ENCODE measurements at regions not wholly inside any gene's neighbourhood (a gene's known extent, or its start where the extent isn't known, plus 50 kb on each side); places are given as distances from the start of the nearest gene placed in this dataset.
A peak's percentile ranks its signal among the peaks of the same experiment; 100 is the strongest.

DNA sequence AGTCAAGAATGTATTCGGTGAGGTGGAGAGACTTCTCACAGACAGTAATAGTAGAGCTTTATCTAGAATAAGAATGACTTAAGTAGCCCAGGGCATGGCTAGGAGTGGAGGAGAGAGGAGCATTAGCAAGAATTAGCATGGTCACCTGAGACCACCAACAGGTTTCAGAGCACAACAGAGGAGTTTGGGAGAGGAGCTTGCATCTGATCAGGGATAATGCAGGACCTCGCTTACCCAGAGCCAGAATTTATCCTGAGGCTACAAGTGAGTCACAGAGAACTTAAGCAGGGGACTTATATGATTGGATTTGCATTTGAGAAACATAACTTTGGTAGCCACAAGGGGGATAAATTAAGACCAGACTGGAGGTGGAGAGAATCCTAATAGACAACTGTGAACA lies 102.1 kb upstream of the FNDC3A start:
- ATAC-seq (peak; percentile 37), DNase-seq (peak; percentile 63)
- POLR2A ChIA-PET (ENCODE audit: unreplicated experiment), result interaction anchor here (0.5 kb wide), 1 partner anchor 84 kb away, joined by 3 read pairs; no protein-coding TSS in a partner anchor
- no peaks in the 10 kb centered on the region for H3K27me3 ChIP-seq (ENCODE audit: low read length)
- no peaks in the 10 kb centered on the region for H3K79me2 ChIP-seq (ENCODE audit: low read length)
- no peaks in the 10 kb centered on the region for H3K9me2 ChIP-seq (replicated peaks; ENCODE audit: low read length)
- H3K9me3 ChIP-seq (ENCODE audit: low read length), result no peaks in the 10 kb centered on the region
- no peaks in the 10 kb centered on the region for H4K20me1 ChIP-seq (ENCODE audit: low read length)
- no peak overlapping the region for H3K27ac ChIP-seq (ENCODE audit: low read length)
- H3K36me3 ChIP-seq (ENCODE audit: low read depth, low read length), result no peaks in the 10 kb centered on the region
- H3K4me1 ChIP-seq (ENCODE audit: insufficient read depth, low read length), result 0 out of 2 replicates have a peak, but pooled peaks cover 3% of the 10 kb centered on the region
- H3K4me2 ChIP-seq (ENCODE audit: low read length), result no peak overlapping the region
- no peak overlapping the region for H3K9ac ChIP-seq (ENCODE audit: low read length)
- TF ChIP-seq EZH2phosphoT487 (IDR thresholded peaks at IDR 0.05; ENCODE audit: borderline replicate concordance, low read length), result no peak
- TF ChIP-seq, protein P1, sequence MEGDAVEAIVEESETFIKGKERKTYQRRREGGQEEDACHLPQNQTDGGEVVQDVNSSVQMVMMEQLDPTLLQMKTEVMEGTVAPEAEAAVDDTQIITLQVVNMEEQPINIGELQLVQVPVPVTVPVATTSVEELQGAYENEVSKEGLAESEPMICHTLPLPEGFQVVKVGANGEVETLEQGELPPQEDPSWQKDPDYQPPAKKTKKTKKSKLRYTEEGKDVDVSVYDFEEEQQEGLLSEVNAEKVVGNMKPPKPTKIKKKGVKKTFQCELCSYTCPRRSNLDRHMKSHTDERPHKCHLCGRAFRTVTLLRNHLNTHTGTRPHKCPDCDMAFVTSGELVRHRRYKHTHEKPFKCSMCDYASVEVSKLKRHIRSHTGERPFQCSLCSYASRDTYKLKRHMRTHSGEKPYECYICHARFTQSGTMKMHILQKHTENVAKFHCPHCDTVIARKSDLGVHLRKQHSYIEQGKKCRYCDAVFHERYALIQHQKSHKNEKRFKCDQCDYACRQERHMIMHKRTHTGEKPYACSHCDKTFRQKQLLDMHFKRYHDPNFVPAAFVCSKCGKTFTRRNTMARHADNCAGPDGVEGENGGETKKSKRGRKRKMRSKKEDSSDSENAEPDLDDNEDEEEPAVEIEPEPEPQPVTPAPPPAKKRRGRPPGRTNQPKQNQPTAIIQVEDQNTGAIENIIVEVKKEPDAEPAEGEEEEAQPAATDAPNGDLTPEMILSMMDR (conservative IDR thresholded peaks at IDR 0.05; ENCODE audit: low read depth, low read length), result peak; percentile 42
- no peak overlapping the region for H3K4me3 ChIP-seq (ENCODE audit: low read length)
- no TSS peak for BruUV-seq (replicated peaks)
- intact Hi-C loops (cut with micrococcal nuclease), result no loop called here
- H2AFZ ChIP-seq (ENCODE audit: low read length), result no peak overlapping the region
- CTCF ChIA-PET, result interaction anchor here (0.5 kb wide), 1 partner anchor 36 kb away, joined by 4 read pairs; no protein-coding TSS in a partner anchor
- no peaks in the 10 kb centered on the region for H3F3A ChIP-seq (ENCODE audit: low read length, unreplicated experiment)

DNA sequence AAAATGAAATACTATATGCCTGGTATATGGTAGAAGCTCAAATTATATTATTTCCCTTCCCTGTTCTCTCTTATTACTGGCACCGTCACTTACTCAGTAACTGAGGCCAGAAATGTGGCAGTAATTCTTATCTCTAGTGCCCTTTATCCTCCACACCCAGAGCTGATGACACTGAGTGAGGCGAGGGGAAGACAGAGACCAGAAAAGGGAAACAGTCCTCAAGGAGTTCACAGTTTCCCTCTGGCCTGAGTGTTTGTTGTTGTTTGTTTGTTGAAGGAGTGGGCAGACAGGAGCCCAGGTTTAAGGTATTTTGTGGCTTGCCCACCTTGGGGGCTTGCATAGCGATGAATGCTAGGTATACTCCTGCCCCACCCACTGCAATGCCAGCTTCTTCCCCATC lies 101.5 kb upstream of the FNDC3A start:
- no TSS peak for BruUV-seq (replicated peaks)

GRCh38 chr13:48875047-48875446 lies 100.7 kb upstream of the FNDC3A start:
- no peak for TF ChIP-seq EZH2phosphoT487 (IDR thresholded peaks at IDR 0.05; ENCODE audit: borderline replicate concordance, low read length)
- CTCF ChIA-PET, result no interaction called here
- no peaks in the 10 kb centered on the region for H3K27me3 ChIP-seq (ENCODE audit: low read length)
- no peaks in the 10 kb centered on the region for H4K20me1 ChIP-seq (ENCODE audit: low read length)
- BruUV-seq (replicated peaks), result no TSS peak
- H3K9ac ChIP-seq (ENCODE audit: low read length), result no peak overlapping the region
- no peaks in the 10 kb centered on the region for H3K9me3 ChIP-seq (ENCODE audit: low read length)
- POLR2A ChIA-PET (ENCODE audit: unreplicated experiment), result no interaction called here
- no peak for ATAC-seq
- H3K4me3 ChIP-seq (ENCODE audit: low read length), result no peak overlapping the region
- H3K79me2 ChIP-seq (ENCODE audit: low read length), result no peaks in the 10 kb centered on the region
- intact Hi-C loops (cut with micrococcal nuclease), result no loop called here
- H3K9me2 ChIP-seq (replicated peaks; ENCODE audit: low read length), result no peaks in the 10 kb centered on the region
- no peaks in the 10 kb centered on the region for H3F3A ChIP-seq (ENCODE audit: low read length, unreplicated experiment)
- H2AFZ ChIP-seq (ENCODE audit: low read length), result no peak overlapping the region
- no peak overlapping the region for H3K27ac ChIP-seq (ENCODE audit: low read length)
- no peak overlapping the region for H3K4me2 ChIP-seq (ENCODE audit: low read length)
- no peaks in the 10 kb centered on the region for H3K36me3 ChIP-seq (ENCODE audit: low read depth, low read length)
- DNase-seq, result no peak
- H3K4me1 ChIP-seq (ENCODE audit: insufficient read depth, low read length), result 0 out of 2 replicates have a peak, but pooled peaks cover 3% of the 10 kb centered on the region

More for the DNA sequence above, 101.5 kb upstream of the FNDC3A start:
- ATAC-seq (no peak), DNase-seq (no peak)
- Histone ChIP-seq H3K9me2 (replicated peaks; ENCODE audit: low read length) (no peaks in the 10 kb centered on the region), H3K79me2 (ENCODE audit: low read length) (no peaks in the 10 kb centered on the region), H3K4me2 (ENCODE audit: low read length) (no peak overlapping the region), H3K9me3 (ENCODE audit: low read length) (no peaks in the 10 kb centered on the region), H2AFZ (ENCODE audit: low read length) (no peak overlapping the region), H3K27ac (ENCODE audit: low read length) (no peak overlapping the region), H3K9ac (ENCODE audit: low read length) (no peak overlapping the region), H3K4me1 (ENCODE audit: insufficient read depth, low read length) (0 out of 2 replicates have a peak, but pooled peaks cover 3% of the 10 kb centered on the region), H3F3A (ENCODE audit: low read length, unreplicated experiment) (no peaks in the 10 kb centered on the region), H3K4me3 (ENCODE audit: low read length) (no peak overlapping the region), H4K20me1 (ENCODE audit: low read length) (no peaks in the 10 kb centered on the region), H3K27me3 (ENCODE audit: low read length) (no peaks in the 10 kb centered on the region), H3K36me3 (ENCODE audit: low read depth, low read length) (no peaks in the 10 kb centered on the region)
- intact Hi-C loops (cut with micrococcal nuclease), result no loop called here
- POLR2A ChIA-PET (ENCODE audit: unreplicated experiment), result interaction anchor here (0.6 kb wide), 1 partner anchor 135 kb away, joined by 3 read pairs; no protein-coding TSS in a partner anchor
- TF ChIP-seq, protein P1 (conservative IDR thresholded peaks at IDR 0.05; ENCODE audit: low read depth, low read length), result no peak
- TF ChIP-seq EZH2phosphoT487 (IDR thresholded peaks at IDR 0.05; ENCODE audit: borderline replicate concordance, low read length) (no peak), EZH2 (IDR thresholded peaks at IDR 0.05; ENCODE audit: low read length, unreplicated experiment) (no peak)
- CTCF ChIA-PET, result no interaction called here
